HG03575 (cell line): ENCODE measurements at regions not wholly inside any gene's neighbourhood (a gene's known extent, or its start where the extent isn't known, plus 50 kb on each side); places are given as distances from the start of the nearest gene placed in this dataset.
"Not testable (repeated sequence)": the region's sequence is repeated elsewhere in the genome, so short reads cannot be mapped to it uniquely, and the experiment has no call there.

Experiments
- ATAC-seq: cut with Tn5 transposase; IDR thresholded peaks from one replicate; pipeline ENCODE4 v1.9.1; 2021; ENCODE audit not compliant: unreplicated experiment, insufficient number of reproducible peaks, low FRiP score; ENCODE audit errors: extremely low read depth

DNA sequence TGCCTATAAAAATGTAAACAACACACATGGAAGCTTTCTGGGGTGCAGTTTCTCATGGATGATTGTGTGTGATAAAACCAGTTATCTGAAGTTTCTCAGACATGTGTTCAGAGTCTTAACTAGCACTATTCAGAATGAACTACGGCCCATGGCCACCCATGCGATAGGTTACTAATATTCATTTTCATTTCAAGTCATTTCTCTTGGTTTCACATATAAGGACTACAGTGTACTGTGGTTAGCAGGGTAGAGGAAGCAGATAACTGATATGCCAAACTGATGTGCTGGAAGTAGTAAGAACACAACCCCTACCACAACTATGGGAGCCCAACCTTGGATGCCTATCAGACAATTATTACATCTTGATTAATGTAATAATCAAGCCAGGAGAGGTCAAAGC, 372.1 kb downstream of the DTWD2 start:
- no peak for ATAC-seq

DNA sequence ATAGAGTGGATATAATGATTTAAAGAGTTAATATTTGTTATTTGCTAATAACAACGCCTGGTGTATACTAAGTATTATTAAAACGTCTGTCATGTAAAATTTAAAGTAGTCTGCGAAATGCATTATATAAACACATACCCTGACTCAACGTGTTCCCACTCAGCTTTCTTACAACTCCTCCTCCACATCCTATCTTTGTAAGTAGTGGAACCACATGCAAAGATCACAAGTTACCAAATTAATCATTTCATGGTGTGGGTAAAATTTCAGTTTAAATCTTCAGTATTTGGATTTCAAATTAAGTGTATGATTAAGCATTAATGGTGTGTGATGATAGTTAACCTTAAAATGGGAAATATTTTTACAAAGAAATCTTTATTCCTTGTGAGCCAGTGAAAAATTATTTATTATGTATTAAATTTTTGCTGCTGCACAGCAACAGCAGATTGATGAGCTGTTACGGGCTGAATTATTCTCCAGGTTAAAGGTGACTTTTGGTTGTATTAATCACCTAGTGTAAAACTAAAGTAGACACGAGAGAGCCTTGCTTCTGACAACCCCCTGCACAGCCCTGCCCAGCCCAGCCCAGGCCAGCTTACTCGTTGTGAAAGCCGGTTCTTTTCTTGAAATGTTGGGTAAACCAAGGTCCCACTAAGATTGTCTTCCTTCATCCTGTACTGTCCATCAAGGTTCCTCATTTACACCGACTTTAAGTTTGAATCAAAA, 373.5 kb downstream of the DTWD2 start:
- no peak for ATAC-seq

DNA sequence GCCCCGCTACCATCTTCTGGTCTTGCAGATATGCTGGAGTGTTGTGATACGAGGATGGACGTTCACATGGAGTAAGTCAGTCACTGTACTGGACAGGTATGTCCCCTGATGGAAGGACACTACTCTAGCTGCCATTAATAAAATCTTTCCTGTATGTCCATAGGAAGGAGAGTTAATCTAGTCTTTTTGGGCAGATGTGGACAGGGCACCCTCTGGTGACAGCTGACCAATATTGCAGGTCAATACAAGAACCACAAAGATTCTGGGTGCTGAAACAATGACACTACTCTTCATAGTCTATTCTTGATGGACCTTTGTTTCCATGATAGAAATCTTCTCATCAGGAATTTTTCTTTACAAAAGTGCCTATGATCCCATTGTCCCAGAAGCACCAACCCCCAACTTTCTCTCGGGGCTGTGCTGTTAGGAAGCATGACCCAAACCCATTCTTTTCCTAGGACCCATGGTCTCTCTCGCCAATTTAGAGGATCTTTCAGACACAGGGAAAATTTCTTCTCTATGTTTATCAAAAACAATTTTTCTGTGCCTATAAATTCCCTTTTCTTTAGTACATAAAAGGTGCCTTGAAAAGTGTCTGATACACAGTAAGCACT, 376.9 kb downstream of the DTWD2 start:
- ATAC-seq, result no peak

DNA sequence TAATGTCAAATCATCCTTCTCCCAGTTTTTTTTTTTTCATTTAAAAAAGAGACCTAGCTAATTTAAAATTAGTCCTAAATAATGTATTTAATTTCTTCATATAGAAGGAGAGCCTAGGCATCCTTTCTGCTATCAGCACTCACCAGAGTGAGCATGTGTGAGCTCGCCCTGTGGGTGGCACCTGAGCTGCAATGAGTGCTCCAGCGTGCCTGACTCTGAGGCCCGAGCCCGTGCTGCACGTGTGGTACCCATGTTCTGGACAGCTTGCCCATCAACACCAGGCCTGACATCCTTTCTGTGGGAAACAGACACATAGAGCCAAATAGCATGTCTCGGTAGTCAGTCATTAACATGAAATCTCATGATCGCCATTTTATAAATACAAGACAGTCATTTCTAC, 381.4 kb downstream of the DTWD2 start:
- ATAC-seq, result no peak

DNA sequence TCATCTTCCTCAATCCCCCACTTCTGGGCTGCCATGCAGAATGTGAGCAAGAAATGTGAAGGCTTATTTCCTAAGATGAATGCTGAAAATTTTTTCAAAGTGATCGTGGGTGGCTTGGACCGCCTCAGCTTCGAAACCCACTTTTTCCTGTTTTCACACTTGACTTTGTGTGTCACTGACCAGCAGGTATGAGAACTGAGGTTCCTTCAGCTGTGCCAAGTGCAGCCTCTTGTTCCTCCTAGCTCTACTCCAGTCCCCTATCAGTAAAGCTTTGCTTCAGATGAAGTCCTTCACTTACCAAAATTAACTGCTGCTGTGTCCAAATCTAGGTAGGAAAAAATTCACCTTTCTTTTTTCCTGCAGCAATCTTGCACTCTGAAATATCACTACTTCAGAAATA, 382.6 kb downstream of the DTWD2 start:
- no peak for ATAC-seq

DNA sequence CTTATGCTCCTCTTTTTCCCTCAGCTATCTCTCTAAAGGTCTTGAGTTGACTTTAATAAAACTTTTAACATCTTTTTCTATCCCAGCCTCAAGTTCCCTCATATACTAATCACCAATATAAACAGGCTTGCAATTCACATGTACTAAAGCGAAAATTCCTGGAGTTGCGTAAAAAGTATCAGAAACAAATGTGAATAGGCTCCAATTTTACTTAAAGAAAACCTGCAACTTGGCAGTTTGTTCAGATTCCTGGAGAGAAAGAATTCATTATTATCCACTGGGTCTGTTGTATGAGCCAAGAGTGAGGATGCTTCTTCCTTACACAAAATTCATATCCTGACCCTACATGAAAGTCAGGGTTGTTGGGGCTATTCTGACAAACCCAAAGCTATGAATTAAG, 384.2 kb downstream of the DTWD2 start:
- no peak for ATAC-seq

DNA sequence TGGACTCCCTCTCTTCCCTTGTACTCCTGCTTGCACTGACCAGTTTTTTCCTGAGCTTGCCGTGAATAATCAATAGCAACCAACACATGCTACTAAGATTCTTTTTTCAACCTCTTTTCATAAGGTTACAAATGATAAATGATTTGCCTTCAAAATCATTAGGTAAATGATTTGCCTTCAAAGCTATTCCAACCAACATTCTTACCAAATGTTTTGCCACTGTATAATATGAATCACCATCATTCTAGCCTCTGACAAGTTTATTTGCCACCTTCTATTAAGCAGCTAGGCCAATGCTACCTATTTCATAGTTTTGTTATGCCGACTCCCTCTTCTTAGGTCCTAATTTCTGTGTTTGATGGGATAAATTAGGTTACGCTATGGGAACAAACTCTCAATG, 385.1 kb downstream of the DTWD2 start:
- ATAC-seq, result no peak

DNA sequence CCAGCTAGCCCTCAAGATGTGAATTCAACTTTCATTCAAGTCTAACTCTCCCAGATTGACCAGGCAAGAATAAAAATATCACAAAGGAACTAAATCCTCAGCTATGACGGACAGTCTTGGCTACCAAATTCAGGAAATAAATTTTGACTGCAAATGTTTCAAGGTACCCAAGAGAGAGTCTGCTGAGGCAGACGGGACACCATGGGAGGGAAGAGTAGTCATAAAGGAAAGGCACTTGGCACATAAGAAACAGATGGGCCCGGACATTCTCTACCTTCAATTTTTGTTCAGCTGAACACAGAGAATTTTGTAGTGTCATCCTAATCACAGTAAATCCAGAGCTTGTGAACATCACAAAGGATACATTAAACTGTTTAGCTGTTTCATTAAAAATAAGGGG, 390.0 kb downstream of the DTWD2 start:
- no peak for ATAC-seq

DNA sequence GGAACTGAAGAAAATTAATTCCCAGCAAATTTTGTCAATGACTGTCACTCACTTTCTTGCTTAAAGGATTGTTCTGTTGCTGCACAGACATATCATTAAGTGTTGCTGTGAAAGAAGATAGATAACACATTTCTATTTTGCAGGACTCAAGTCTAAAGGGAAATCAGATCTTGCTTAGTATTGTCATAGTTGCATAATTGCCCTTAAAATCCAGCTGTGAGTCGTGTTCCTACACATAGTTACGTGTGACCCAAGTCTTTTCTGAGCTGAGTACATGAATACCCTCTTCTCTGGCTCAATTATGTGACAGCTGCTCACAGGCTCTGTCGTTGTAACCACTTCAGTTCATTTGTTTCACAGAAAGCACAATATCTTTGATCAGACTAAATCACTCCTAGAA, 390.8 kb downstream of the DTWD2 start:
- no peak for ATAC-seq

DNA sequence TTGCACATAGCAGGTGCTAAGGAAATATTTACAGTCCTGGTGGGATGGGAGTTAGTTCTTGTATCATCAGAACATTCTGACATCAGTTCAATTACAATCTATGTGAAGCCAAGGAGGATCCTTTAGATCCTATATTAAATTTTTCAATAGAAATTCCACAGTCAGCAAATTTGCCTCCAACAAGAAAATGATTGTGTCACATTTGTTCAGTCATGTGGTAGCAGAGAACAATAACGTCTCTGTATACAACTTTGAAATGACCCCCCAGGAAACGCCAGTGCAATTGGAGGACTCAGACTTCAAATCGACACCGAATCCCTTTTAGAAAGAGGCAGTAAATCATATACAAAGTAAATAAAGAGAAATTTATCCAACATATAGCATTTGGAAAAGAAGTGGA, 392.1 kb downstream of the DTWD2 start:
- no peak for ATAC-seq

DNA sequence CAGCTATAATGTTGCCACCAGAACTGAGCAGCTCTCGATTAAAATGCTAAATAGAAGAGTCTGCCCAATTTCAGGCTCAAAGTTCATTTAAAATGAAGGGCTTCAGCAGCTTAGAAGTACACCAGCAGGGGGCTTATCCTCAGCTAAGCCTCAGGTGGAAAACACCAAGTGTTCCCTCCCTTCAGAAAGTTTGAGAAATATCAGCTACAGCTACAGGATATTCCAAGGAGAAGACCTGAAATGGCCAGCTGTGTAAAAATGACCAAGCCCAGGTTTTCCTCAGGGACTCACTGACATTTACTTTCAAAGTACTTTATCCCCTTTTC, 395.4 kb downstream of the DTWD2 start:
- ATAC-seq, result no peak

DNA sequence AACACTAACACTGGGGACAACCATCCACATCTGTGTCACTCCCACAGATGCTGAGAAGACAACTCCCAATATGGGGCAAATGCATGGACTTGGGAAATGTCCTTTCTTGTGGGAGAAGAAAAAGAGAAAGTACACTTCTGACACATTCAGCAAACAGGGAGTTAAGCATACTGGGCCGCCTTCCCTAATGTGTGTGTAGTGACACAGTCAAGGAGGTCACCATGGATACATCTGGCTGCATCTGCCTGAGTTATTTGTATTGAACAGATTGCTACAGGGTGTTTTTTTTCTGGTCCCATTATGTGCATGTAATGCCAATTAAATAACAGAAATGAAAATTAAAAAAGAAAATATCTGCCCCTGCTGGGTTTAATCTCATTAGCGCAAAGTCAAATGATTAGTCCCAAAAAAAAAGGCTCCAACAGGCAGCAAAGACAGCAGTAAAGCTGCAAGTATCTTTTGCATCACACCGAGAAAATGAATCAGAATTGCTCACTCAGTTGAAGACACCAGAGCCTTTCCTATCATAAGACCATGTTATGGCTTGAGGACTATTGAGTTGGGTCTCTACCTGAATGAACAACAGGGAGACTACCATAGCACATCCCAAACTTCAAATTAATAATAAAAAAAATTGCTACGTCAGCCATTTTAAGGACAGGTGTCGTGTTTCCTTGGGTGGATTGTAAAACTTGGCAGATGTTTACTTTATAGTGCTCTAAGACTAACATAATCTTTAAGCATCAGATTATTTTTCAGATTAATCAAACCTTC, 395.9 kb downstream of the DTWD2 start:
- ATAC-seq, result no peak

DNA sequence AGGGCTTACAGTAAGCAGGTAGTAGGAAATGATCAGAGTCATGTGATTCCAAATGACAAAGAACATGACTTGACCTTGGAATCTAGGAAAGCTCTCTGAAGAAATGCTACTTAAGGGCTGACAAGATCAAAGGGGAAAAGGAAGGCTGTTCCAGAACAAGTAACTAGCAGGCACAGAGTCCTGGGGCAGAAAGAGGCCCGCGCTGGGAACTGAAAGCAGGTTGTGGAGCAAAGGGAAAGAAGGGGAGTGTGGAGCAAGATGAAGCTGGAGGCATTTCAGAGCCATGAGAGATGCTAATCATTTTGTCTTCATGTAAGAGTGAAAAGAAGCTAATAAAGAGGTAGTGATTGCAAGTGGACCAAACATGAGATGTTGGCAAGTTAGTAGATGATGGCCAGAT, 397.5 kb downstream of the DTWD2 start:
- ATAC-seq, result no peak

DNA sequence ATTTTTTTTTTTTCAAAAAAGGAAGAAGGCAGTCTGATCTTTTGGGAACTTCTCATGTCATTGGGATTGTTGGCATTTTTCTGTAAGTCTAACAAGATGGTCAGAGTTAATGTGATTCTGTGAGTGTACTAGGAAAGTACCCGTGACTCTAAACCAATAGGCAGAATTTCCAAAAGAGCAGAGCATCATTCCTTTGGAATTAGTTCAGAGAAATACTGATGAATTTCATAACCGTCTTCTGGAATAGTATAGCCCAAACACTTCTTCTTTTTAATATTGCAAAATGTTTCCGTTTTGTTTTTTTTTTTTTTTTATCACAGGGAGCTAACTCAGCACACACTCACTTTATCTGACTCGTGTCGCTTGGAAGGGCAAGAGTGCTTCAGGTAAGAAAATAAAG, 407.4 kb downstream of the DTWD2 start:
- no peak for ATAC-seq

DNA sequence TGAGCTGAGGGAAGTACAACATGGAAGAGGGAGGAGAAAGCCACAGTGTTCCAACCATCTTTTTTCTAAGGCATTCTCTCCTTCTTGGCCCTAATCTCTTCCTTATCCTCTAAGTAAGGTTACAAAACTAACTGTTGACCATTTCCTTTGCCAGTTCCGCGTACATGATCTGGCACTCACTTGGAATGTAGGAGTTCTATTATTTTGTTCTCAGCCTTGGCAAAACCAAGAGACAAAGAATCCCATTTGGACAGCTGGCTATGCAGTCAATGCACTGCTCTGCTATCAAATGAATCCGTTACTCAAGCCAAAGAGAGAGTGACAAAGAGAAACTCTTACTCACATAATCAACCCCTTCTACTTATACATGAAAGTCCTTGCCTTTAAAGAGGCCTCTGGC, 410.3 kb downstream of the DTWD2 start:
- ATAC-seq, result no peak

DNA sequence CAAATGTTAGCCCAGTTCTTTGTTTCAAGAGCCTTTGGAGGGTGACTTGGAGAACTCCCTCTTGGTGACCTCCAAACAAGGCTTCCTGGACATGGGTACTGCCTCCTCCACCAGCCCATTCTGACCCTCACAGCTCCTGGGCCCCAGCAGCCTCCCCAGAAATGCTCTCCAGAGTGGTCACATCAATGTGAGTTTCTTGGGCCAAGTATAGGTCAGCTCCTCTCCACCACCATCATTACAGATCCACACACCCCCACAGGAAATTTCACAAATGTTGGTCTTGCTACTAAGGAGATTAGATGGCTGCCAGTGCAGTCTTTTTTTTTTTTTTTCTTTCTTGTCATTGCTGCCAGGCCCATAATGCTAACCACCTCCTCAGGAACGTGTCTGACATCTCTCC, 410.7 kb downstream of the DTWD2 start:
- no peak for ATAC-seq

DNA sequence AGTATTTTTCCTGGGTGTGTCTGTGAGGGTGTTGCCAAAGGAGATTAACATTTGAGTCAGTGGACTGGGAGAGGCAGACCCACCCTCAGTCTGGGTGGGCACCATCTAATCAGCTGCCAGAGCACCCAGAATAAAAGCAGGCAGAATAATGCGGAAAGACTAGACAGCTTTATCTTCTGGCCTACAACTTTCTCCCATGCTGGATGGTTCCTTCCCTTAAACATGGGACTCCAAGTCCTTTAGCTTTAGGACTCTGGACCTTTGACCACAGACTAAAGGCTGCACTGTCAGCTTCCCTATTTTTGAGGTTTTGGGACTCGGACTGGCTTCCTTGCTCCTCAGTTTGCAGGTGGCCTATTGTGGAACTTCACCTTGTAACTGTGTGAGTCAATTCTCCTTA, 418.1 kb downstream of the DTWD2 start:
- not testable (repeated sequence) for ATAC-seq

DNA sequence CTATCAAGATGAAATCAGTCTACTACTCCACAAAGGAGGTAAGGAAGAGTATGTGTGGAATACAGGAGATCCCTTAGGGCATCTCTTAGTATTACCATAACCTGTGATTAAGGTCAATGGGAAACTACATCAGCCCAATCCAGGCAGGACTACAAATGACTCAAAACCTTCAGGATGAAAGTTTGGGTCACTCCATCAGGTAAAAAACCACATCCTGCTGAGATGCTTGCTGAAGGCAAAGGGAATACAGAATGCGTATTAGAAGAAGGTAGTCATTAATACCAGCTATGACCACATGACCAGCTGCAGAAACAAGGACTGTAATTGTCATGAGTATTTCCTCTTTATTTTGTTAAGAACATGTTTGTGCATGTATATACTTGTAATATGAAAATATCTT, 418.8 kb downstream of the DTWD2 start:
- ATAC-seq, result not testable (repeated sequence)

DNA sequence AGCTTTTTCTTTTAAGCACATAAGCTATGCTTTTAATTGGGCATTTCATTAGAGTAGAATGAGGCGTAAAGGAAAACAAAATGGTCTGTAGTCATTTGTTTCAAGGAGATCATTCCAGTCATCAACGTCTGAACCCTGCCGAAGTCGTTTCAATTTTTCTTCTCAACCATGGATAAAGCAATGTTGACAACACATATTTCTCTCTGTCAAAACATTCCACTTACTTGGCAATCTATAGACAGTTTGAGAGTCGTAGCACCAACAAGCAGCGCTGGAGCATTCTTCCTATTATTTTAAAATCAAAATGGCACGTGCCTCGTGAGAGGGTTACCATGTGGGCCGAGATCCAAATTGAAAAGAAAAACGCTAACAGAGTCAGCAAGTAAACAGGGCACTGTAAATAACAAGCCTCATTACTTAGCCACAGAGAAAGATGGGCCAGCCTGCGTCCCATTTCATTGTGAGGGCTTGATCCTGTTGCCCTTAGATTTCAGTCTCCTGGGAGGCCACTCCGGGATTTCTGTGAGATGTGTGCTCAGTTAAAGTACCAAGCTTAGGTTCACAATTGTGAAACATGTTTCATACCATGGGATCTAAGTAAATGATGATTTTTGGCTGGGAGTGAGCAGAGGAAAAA, 422.9 kb downstream of the DTWD2 start:
- ATAC-seq, result no peak

DNA sequence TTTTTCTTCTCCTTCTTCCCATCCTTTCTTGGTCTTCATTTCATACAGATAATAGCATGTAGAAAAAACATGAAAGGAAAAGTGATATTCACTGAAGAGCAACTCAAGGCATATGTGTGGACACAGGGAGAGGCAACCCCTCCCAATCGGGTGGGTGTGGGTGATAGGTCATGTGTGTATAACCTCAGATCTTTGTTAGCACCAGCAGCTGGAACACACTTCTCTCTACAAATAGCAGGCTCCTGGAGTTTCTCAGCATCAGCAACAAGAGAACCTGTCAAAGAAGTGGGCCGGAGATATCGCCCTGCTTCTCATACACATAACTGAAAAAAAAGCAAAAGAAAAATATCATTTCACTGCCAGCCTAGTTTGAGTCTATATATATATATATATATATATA, 426.4 kb downstream of the DTWD2 start:
- no peak for ATAC-seq
